ENCODE measurements at regions not wholly inside any gene's neighbourhood (a gene's known extent, or its start where the extent isn't known, plus 50 kb on each side); places are given as distances from the start of the nearest gene placed in this dataset.
"Not testable (repeated sequence)": the region's sequence is repeated elsewhere in the genome, so short reads cannot be mapped to it uniquely, and the experiment has no call there.

- no peak for DNase-seq
These were observed 62.8 kb upstream of the CD93 start for GRCh38 chr20:23148731-23149570.

- DNase-seq = no peak
These were observed 62.0 kb upstream of the CD93 start for GRCh38 chr20:23147964-23148730.

DNA sequence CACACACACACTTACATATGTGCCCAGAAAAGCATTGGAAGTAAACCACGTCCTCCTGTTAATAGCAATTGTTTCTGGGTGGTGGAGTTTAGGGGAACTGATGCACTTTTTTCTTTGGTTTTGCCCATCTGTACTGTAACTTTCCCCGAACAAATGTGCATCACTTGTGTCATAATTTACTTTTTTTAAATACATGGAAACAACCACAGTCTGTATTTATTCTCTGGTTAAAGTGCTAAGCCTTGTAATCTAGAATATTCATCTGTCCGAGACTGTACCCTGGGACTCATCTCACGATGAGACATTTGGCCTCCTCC is 61.5 kb upstream of the CD93 start:
- DNase-seq = no peak

- no peak for DNase-seq
These were observed 60.9 kb upstream of the CD93 start for GRCh38 chr20:23146857-23147637.

- no peak for DNase-seq
These were observed 60.1 kb upstream of the CD93 start for GRCh38 chr20:23146181-23146580.

- DNase-seq = no peak
These were observed 59.2 kb upstream of the CD93 start for GRCh38 chr20:23145281-23145700.

DNA sequence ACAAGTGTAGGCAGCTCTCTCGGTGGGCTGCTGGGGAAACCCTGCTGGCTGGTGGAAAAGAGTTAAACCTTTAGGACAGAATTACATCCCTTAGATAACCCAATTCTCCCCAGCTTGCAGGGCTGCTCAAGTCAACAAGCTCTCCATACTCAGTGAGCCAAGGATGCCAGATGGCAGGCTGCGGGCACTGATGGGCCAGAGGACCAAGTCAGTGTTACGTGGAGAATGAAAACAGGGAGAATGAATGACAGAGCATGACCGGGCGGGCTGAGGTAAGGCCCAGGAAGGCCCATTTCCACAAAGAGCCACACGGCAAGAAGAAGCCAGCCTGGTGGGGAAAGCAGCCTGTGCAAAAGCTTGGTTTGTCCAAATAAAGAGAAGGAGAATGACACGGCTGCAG is 58.7 kb upstream of the CD93 start:
- DNase-seq = no peak

- no peak for DNase-seq
These were observed 58.0 kb upstream of the CD93 start for GRCh38 chr20:23143986-23144690.

DNA sequence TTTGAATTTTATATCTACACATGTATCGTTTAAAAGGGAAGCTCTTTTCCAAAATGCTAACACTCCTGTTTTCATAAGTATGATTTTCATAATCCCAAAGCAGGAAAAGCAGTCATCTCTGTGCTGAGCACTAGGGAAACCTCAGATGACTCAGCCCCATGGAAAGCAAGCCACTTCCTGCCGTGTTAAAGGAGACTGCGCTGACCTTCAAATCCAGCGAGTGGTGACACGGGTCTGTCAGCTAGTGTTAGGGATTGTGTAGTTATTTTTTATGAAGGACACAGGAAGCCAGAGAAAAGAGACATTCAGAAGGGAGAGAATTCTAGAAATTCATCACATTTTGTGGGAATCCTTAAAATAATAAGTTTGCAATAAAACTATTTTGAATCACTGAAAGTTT is 57.0 kb upstream of the CD93 start:
- DNase-seq = no peak

GRCh38 chr20:23142162-23143050 is 56.3 kb upstream of the CD93 start:
- no peak for DNase-seq

- no peak for DNase-seq
These were observed 55.5 kb upstream of the CD93 start for GRCh38 chr20:23141450-23142161.

DNA sequence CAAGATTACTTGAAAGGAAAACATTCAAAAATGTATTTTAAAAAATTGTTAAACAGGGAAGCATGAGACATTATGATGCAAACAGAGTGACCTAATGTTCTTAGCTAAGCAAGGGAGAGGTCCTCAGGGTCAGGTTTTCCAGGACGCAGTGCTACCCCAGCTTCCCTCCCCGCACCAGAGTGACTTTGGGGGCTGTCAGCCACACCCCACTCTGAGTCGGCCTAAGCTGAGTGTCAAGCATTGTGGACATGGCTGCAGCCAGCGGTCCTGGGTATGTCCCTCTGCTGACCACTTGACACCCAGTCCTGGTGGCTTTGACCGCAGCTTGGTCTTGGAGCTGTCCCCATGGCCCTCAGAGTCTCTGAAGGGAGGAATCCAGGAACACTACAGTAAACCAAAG is 54.9 kb upstream of the CD93 start:
- DNase-seq = no peak

DNA sequence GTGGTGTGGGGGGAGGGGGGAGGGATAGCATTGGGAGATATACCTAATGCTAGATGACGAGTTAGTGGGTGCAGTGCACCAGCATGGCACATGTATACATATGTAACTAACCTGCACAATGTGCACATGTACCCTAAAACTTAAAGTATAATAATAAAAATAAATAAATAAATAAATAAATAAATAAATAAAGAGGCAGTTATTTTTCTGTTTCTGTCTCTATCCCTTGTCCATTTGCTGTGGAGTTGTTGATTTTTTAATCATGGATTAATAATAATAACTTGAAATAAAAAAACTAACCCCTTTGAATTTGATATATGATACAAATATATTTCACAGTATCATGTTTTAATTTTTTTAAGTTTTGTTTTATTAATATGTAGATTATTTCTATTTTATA is 53.9 kb upstream of the CD93 start:
- not testable (repeated sequence) for DNase-seq

- DNase-seq = peak; percentile 13
These were observed 53.4 kb upstream of the CD93 start for GRCh38 chr20:23139524-23139923.

- no peak for DNase-seq
These were observed 52.6 kb upstream of the CD93 start for GRCh38 chr20:23138682-23139081.

DNA sequence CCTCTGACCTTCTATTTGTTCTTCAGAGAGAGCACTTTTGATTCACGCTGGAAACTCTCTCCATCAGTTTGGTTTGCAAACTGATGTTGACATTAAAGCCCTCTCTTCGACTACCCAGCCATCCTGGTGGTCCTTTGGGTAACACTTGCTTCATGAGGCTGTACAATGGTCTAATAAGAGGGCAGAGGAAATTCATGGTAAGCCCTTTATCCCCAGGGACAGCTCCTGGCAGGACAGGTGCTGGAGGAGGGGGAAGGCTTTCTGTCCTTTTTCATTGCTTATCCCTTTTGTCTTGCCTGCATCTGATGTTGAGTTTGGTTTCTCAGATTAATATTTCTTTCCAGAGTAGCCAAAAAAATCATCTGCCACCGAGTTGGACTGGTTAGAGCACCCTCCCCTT is 52.1 kb upstream of the CD93 start:
- no peak for DNase-seq

DNA sequence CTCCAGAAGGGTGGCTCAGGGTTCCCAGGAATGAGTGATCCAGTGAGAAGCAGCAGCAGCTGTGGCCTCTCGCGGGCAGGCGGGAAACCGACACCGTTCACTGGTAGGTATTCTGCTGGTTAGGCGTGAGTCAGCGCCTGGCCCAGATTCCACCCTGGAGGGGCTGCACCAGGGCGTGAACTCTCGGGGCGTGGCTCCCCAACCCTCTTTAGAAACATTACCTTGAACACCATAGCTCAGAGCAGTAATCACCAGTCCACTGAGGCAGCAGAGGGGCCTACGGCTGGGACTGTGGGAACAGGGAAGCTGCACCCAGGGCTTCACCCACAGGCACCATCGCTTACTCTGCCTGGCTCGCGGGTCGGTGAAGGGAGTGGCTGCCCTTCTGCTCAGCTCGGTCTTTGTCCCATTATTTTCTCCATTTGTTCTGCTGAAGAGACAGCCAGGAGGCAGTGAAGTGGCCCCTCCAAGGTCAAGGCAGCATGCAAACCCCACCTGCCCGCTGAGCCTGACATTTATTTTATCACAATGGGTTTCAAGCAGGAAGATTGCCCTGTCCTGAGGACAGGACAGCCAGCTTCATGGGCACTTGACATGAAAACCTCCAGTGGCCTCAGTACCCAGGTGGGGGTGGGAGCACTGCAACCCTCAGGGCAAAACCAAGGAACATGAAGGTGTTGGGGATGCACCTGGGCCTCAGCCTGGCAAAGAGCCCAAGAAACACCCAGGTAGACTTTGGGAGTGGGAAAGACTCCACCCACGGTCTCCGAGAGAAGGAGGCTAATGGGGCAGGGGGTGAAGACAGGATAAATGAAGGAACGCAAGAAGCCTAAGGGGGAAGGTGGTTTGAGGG is 51.0 kb upstream of the CD93 start:
- DNase-seq = no peak

DNA sequence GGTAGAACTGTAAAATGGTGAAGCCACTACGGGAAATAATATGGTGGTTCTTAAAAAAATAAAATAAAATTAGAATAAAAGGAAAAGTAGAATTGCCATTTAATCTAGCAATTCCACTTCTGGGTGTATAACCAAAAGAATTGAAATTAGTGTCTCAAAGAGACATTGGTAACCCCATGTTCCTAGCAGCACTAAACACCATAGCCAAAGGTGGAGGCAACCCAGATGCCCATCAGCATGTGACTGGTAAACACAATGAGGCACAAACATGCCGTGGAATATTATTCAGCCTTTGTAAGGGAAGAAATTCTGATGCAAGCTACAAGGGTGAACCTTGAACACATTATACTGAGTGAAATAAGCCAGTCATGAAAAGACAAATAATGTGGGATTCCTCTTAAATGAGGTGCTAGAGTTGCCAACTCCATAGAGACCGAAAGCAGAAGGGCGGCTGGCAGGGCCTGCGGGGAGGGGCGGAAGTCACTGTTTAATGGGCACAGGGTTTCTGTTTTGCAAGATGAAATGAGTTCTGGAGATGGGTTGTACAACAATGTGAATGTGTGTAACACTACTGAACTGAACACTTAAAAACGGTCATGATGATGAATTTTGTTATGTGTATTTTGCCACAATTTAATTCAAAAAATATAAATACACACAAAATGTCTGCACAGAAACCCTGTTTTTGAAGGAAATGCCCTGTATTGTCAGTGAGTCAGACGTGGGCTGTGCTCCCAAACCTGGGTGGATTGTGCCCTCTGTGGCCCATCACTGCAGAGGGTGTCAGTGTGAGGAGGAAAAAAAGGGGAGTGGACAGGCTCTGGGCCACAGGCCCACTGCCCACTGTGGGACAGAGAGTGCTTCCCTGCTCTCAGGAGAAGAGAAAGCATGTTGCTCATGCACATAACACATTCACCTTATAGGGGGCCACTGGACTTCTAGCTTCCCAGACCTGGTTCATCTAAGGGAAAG is 49.6 kb upstream of the CD93 start:
- DNase-seq = no peak

Measured in NCI-H526 treated with DMSO at 0.1 percent for 48 hours (cell line).